Endothelial cell (in vitro differentiated cells): ENCODE measurements at regions not wholly inside any gene's neighbourhood (a gene's known extent, or its start where the extent isn't known, plus 50 kb on each side); places are given as distances from the start of the nearest gene placed in this dataset.

Source experiments
- DNase-seq: peaks from one replicate; pipeline ENCODE4 v3.0.0; 2021; ENCODE audit warnings: low spot score
- H3K27ac Mint-ChIP-seq: one replicate; pipeline ENCODE4 v1.8.0; 2021; ENCODE audit warnings: mixed read lengths, inconsistent platforms; ENCODE audit not compliant: unreplicated experiment
- H3K27me3 Mint-ChIP-seq: one replicate; pipeline ENCODE4 v1.8.0; 2021; ENCODE audit warnings: mild to moderate bottlenecking, moderate library complexity, mixed read lengths, inconsistent platforms; ENCODE audit not compliant: unreplicated experiment
- H3K36me3 Mint-ChIP-seq: one replicate; pipeline ENCODE4 v1.8.0; 2021; ENCODE audit warnings: mild to moderate bottlenecking, low read depth, mixed read lengths, inconsistent platforms; ENCODE audit not compliant: unreplicated experiment
- H3K4me1 Mint-ChIP-seq: one replicate; pipeline ENCODE4 v1.8.0; 2021; ENCODE audit warnings: mild to moderate bottlenecking, mixed read lengths, inconsistent platforms; ENCODE audit not compliant: unreplicated experiment
- H3K4me3 Mint-ChIP-seq: one replicate; pipeline ENCODE4 v1.8.0; 2021; ENCODE audit warnings: mild to moderate bottlenecking, mixed read lengths, inconsistent platforms; ENCODE audit not compliant: unreplicated experiment
- H3K9me3 Mint-ChIP-seq: one replicate; pipeline ENCODE4 v1.8.0; 2021; ENCODE audit warnings: mixed read lengths, inconsistent platforms; ENCODE audit not compliant: unreplicated experiment
- TF ChIP-seq, protein P1 (sequence below): fragments of 200-600 bp; sonication (generic); IDR thresholded peaks from one replicate; pipeline ENCODE4 v1.5.0; 2021; ENCODE audit warnings: antibody characterized with exemption; ENCODE audit not compliant: unreplicated experiment

- Mint-ChIP-seq H3K27ac (no peak overlapping the region), H3K4me1 (peaks cover 8% of the 10 kb centered on the region), H3K4me3 (no peak overlapping the region), H3K36me3 (no peaks in the 10 kb centered on the region), H3K27me3 (peaks cover 2% of the 10 kb centered on the region), H3K9me3 (no peaks in the 10 kb centered on the region)
- no peak for DNase-seq
- TF ChIP-seq, protein P1, sequence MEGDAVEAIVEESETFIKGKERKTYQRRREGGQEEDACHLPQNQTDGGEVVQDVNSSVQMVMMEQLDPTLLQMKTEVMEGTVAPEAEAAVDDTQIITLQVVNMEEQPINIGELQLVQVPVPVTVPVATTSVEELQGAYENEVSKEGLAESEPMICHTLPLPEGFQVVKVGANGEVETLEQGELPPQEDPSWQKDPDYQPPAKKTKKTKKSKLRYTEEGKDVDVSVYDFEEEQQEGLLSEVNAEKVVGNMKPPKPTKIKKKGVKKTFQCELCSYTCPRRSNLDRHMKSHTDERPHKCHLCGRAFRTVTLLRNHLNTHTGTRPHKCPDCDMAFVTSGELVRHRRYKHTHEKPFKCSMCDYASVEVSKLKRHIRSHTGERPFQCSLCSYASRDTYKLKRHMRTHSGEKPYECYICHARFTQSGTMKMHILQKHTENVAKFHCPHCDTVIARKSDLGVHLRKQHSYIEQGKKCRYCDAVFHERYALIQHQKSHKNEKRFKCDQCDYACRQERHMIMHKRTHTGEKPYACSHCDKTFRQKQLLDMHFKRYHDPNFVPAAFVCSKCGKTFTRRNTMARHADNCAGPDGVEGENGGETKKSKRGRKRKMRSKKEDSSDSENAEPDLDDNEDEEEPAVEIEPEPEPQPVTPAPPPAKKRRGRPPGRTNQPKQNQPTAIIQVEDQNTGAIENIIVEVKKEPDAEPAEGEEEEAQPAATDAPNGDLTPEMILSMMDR: no peak
These were observed 741.1 kb downstream of the CDH11 start for GRCh38 chr16:64380751-64381150.

- H3K9me3 Mint-ChIP-seq: no peaks in the 10 kb centered on the region
- H3K36me3 Mint-ChIP-seq: no peaks in the 10 kb centered on the region
- DNase-seq: no peak
- H3K27me3 Mint-ChIP-seq: peaks cover under 1% of the 10 kb centered on the region
- no peak overlapping the region for H3K4me3 Mint-ChIP-seq
- H3K4me1 Mint-ChIP-seq: peaks cover 8% of the 10 kb centered on the region
- H3K27ac Mint-ChIP-seq: no peak overlapping the region
- TF ChIP-seq, protein P1: no peak
These were observed 746.4 kb downstream of the CDH11 start for GRCh38 chr16:64375391-64375980.

DNA sequence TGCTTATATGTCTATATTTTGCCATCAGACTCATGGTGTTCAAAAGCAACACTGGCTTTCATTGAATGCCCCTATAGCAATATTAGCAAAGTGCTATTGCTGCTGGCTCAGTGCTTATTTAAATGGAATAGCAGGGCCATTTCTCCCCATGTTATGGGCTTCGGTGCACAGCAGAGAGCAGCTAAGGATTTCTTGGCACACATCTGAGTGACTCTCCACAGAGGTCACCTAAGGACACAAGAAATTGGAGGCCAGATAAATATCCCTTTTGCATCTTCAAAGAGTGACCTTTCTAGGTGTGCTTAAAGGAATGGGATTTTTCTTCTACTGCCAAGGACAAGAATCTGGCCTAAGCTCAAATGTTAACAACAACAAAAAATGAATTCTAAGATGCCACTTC, 751.8 kb downstream of the CDH11 start:
- H3K9me3 Mint-ChIP-seq: no peaks in the 10 kb centered on the region
- H3K36me3 Mint-ChIP-seq: no peaks in the 10 kb centered on the region
- no peak for DNase-seq
- H3K4me3 Mint-ChIP-seq: no peak overlapping the region
- H3K4me1 Mint-ChIP-seq: no peaks in the 10 kb centered on the region
- TF ChIP-seq, protein P1: no peak
- no peaks in the 10 kb centered on the region for H3K27me3 Mint-ChIP-seq
- H3K27ac Mint-ChIP-seq: no peak overlapping the region

GRCh38 chr16:64365448-64365931, 756.4 kb downstream of the CDH11 start:
- H3K27ac Mint-ChIP-seq: no peak overlapping the region
- no peak for DNase-seq
- TF ChIP-seq, protein P1: no peak
- H3K9me3 Mint-ChIP-seq: no peaks in the 10 kb centered on the region
- no peak overlapping the region for H3K4me3 Mint-ChIP-seq
- peaks cover 5% of the 10 kb centered on the region for H3K4me1 Mint-ChIP-seq
- H3K27me3 Mint-ChIP-seq: no peaks in the 10 kb centered on the region
- H3K36me3 Mint-ChIP-seq: no peaks in the 10 kb centered on the region

DNA sequence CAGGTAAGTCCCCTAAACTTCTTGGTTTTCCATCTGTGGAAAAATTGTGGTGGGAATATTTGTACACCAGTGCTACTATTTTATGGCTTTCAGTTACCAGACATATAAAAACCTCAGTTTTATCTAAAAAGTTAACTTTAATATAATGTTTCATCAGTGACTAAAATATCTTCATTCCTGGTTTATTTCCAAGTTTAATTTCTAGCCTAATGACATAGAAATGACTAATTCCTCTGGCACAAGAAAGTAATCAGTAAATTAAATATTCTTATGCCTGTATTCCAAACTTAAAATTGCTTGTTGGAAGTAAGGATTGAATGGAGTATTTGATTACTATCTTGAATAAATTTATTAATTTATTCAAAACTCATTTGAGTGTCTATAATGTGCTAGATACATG, 757.0 kb downstream of the CDH11 start:
- Mint-ChIP-seq H3K27ac (no peak overlapping the region), H3K27me3 (no peaks in the 10 kb centered on the region), H3K4me3 (no peak overlapping the region), H3K36me3 (no peaks in the 10 kb centered on the region), H3K9me3 (no peaks in the 10 kb centered on the region), H3K4me1 (peaks cover 5% of the 10 kb centered on the region)
- TF ChIP-seq, protein P1: no peak
- DNase-seq: no peak
